Uterus (tissue), 2 donors: ENCODE measurements at regions not wholly inside any gene's neighbourhood (a gene's known extent, or its start where the extent isn't known, plus 50 kb on each side); places are given as distances from the start of the nearest gene placed in this dataset.

Experiments
- CTCF ChIP-seq, 4 experiments: fragments of 200-600 bp in 2 of 4; fragments of 450-650 bp in 2 of 4; sonication (generic) in 2 of 4; IDR thresholded peaks; one replicate each; pipeline ENCODE4 v1.5.1; 2016 to 2019; ENCODE audit warnings: antibody characterized with exemption in 4 of 4, mild to moderate bottlenecking in 2 of 4, moderate library complexity in 1 of 4
- POLR2A ChIP-seq, 2 donors: fragments of 450-650 bp; IDR thresholded peaks; one replicate each; pipeline ENCODE4 v1.6.1; 2016; ENCODE audit warnings: antibody characterized with exemption in 2 of 2, mild to moderate bottlenecking in 1 of 2, moderate library complexity in 1 of 2

GRCh38 chr5:168013546-168013945 lies 277.9 kb upstream of the WWC1 start:
- TF ChIP-seq CTCF (IDR thresholded peaks at IDR 0.05) (no peak), POLR2A (IDR thresholded peaks at IDR 0.05) (no peak)
